Ovary (tissue), 7 donors: ENCODE measurements at regions not wholly inside any gene's neighbourhood (a gene's known extent, or its start where the extent isn't known, plus 50 kb on each side); places are given as distances from the start of the nearest gene placed in this dataset.

Experiments used
- DNase-seq, 5 donors: peaks; one replicate each; pipeline ENCODE4 v3.0.0-alpha.2; 2019 to 2020
- H3K27ac ChIP-seq, 2 donors: fragments of 200-600 bp; one replicate each; pipeline versions ENCODE4 v1.5.1 to v1.8.0; 2019 to 2022
- H3K27me3 ChIP-seq: fragments of 200-600 bp; one replicate; pipeline ENCODE4 v1.8.0; 2022
- H3K36me3 ChIP-seq: fragments of 200-600 bp; sonication (generic); one replicate; pipeline ENCODE4 v1.5.1; 2019
- H3K4me1 ChIP-seq: one replicate; pipeline ENCODE4 v1.8.1; 2013; ENCODE audit warnings: mild to moderate bottlenecking, moderate library complexity; ENCODE audit not compliant: insufficient read depth
- H3K4me3 ChIP-seq: fragments of 200-600 bp; sonication (generic); one replicate; pipeline ENCODE4 v1.5.1; 2017
- H3K9me3 ChIP-seq, 2 donors: fragments of 200-600 bp in 1 of 2; sonication (generic) in 1 of 2; one replicate each; pipeline versions ENCODE4 v1.5.1 to v1.8.1; 2013 to 2019; ENCODE audit warnings: mild to moderate bottlenecking in 1 of 2, moderate library complexity in 1 of 2
- EP300 ChIP-seq: sonication (generic); formaldehyde crosslinking; IDR thresholded peaks from one replicate; pipeline ENCODE4 v1.6.1; 2017; ENCODE audit warnings: antibody characterized with exemption
- POLR2A ChIP-seq: fragments of 450-650 bp; IDR thresholded peaks from one replicate; pipeline ENCODE4 v1.6.1; 2017; ENCODE audit warnings: antibody characterized with exemption, mild to moderate bottlenecking, moderate library complexity
- WGBS, 3 donors: extraction: QIAGEN DNeasy Blood & Tissue Kit in 1 of 3; methylation state at CpG; one replicate each; pipeline versions ENCODE4 v1.1.5 to v1.1.7; 2013 to 2017; 5-methylcytosine and 5-hydroxymethylcytosine counted together
- intact Hi-C, 4 donors: fragments of 100-400 bp; cut with DNase I; formaldehyde crosslinking; loops; one replicate each; pipeline versions ENCODE4 v1.11.0 to v1.15.1; 2022 to 2023
- TF ChIP-seq, protein P1 (sequence below), 3 donors: fragments of 450-650 bp in 2 of 3; fragments of 200-600 bp in 1 of 3; IDR thresholded peaks; one replicate each; pipeline versions ENCODE4 v1.5.1 to v1.8.0; 2016 to 2022; ENCODE audit warnings: antibody characterized with exemption in 3 of 3, mild to moderate bottlenecking in 1 of 3
- donor health status: DM: no; HTN: no; CAD: no; lungs with moderate emphysema.
- donor health status: DM: no; HTN: no; CAD: no.
- donor health status: Bipolar disorder and iron deficiency.
- donor health status: DM: no; HTN: no; CAD: no.
- donor health status: DM: yes; HTN: yes; CAD: no.

DNA sequence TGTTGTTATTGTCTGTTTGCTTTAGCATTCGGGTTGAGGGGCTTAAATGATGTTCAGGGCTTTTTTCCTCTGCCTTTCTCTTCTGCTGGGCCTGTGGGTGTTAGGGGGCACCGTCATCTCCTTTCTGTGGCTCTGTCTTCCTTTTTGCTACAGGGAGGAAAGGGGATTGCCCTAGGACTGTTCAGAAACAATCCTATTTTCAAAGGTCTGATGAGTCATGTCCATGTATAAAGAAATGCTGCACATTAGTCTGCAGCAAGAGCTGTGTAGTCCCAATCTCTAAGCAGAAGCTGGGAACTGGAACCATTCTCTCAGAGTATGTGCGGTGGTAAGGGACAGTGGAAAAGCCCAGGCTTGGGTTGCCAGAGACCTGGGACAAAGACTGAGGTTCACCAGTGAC, 462.3 kb downstream of the OMA1 start:
- Histone ChIP-seq H3K4me1 (no peaks in the 10 kb centered on the region), H3K4me3 (no peak overlapping the region), H3K27ac (no peak overlapping the region), H3K9me3 (no peaks in the 10 kb centered on the region), H3K36me3 (no peaks in the 10 kb centered on the region), H3K27me3 (no peaks in the 10 kb centered on the region)
- intact Hi-C loops = no loop called here
- DNase-seq = no peak
- WGBS, 3 donors = 59 to 68% (median 60%) methylated on average over 3 of the region's 3 CpGs
- TF ChIP-seq, protein P1, sequence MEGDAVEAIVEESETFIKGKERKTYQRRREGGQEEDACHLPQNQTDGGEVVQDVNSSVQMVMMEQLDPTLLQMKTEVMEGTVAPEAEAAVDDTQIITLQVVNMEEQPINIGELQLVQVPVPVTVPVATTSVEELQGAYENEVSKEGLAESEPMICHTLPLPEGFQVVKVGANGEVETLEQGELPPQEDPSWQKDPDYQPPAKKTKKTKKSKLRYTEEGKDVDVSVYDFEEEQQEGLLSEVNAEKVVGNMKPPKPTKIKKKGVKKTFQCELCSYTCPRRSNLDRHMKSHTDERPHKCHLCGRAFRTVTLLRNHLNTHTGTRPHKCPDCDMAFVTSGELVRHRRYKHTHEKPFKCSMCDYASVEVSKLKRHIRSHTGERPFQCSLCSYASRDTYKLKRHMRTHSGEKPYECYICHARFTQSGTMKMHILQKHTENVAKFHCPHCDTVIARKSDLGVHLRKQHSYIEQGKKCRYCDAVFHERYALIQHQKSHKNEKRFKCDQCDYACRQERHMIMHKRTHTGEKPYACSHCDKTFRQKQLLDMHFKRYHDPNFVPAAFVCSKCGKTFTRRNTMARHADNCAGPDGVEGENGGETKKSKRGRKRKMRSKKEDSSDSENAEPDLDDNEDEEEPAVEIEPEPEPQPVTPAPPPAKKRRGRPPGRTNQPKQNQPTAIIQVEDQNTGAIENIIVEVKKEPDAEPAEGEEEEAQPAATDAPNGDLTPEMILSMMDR (IDR thresholded peaks at IDR 0.05) = no peak
- TF ChIP-seq EP300 (no peak), POLR2A (no peak)

DNA sequence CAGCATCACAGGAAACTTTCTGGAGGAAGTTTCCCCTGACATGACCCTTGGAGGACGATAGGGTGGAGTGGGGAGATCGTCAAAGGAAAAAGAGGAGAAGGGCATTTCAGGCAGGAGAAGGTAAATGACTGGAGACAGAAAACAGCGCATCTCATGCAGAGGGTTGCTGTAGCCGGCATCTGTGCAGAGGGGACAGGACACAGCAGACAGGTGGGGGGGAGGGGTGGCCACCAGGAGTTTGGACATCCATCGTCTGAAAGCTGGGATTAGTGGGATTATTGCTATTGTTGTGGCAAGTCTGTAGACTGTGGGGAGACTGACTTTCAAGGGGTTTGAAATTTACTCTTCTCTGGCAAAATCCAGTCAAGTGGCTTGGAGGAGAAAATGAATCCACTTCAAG, 463.9 kb downstream of the OMA1 start:
- Histone ChIP-seq H3K9me3 (no peaks in the 10 kb centered on the region), H3K36me3 (no peaks in the 10 kb centered on the region), H3K27me3 (no peaks in the 10 kb centered on the region), H3K27ac (no peak overlapping the region), H3K4me3 (no peak overlapping the region), H3K4me1 (no peaks in the 10 kb centered on the region)
- DNase-seq = no peak
- TF ChIP-seq EP300 = no peak
- TF ChIP-seq, protein P1 (IDR thresholded peaks at IDR 0.05) = no peak
- TF ChIP-seq POLR2A = no peak
- WGBS, 3 donors = 74 to 80% (median 75%) methylated on average over 5 of the region's 5 CpGs
- intact Hi-C loops = no loop called here

GRCh38 chr1:58076258-58076657, 470.3 kb downstream of the OMA1 start:
- Histone ChIP-seq H3K4me1 (no peaks in the 10 kb centered on the region), H3K27ac (no peak overlapping the region), H3K36me3 (no peaks in the 10 kb centered on the region), H3K4me3 (no peak overlapping the region), H3K27me3 (no peaks in the 10 kb centered on the region), H3K9me3 (no peaks in the 10 kb centered on the region)
- TF ChIP-seq POLR2A (no peak), EP300 (no peak)
- TF ChIP-seq, protein P1 (IDR thresholded peaks at IDR 0.05) = no peak
- WGBS, 3 donors = 32 to 48% (median 47%) methylated on average over 2 of the region's 2 CpGs
- no peak for DNase-seq
- intact Hi-C loops = no loop called here

DNA sequence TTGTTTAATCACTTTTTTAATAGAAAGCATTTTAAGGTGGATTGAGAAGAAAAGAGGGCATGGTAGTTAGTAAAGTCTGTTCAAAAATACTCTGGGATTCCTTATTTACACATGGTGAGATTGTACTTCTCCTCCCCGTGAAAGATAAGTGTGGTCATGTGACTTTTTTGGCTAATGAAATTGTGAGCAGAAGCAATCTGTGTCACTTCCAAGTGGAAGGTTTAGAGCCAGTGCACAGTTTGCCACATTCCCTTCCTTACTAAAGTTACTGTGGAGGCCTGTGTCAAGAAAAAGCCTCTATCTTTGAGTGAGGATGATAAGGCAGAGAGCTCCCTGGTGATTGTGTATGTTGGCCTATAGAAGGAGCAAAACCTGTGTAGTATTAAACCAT, 471.3 kb downstream of the OMA1 start:
- intact Hi-C loops = no loop called here
- 0 to 5% (median 3%) methylated on average over 1 of the region's 1 CpG for WGBS, 3 donors
- no peak for DNase-seq
- H3K9me3 ChIP-seq = no peaks in the 10 kb centered on the region
- H3K4me1 ChIP-seq = no peaks in the 10 kb centered on the region
- H3K36me3 ChIP-seq = no peaks in the 10 kb centered on the region
- no peaks in the 10 kb centered on the region for H3K27me3 ChIP-seq
- no peak overlapping the region for H3K27ac ChIP-seq
- TF ChIP-seq EP300 = no peak
- TF ChIP-seq, protein P1 (IDR thresholded peaks at IDR 0.05) = no peak
- no peak for TF ChIP-seq POLR2A
- no peak overlapping the region for H3K4me3 ChIP-seq

DNA sequence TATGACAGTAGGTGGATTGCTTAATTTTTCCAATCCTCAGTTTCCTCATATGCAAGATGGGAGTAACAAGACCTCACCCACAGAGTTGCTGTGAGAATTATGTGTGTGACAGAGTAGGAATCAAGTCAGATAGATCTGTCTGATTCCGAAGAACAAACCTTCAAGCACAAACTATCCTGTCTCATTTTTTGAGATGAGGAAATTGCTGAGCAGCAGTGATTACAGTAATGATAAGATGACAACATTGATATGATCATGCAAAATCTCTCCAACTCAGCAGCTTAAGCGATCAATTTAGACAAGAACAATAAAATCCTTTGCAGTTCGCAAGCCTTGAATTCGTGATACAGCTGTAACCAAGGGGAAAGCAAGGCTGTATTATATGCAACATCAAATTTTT, 474.1 kb downstream of the OMA1 start:
- WGBS, 3 donors = 90 to 96% (median 93%) methylated on average over 4 of the region's 4 CpGs
- TF ChIP-seq EP300 = no peak
- TF ChIP-seq POLR2A = no peak
- Histone ChIP-seq H3K4me1 (no peaks in the 10 kb centered on the region), H3K36me3 (no peaks in the 10 kb centered on the region), H3K4me3 (no peak overlapping the region), H3K27ac (no peak overlapping the region), H3K9me3 (no peaks in the 10 kb centered on the region), H3K27me3 (no peaks in the 10 kb centered on the region)
- intact Hi-C loops = no loop called here
- DNase-seq = no peak
